OCI-LY7 (cell line): ENCODE measurements at regions not wholly inside any gene's neighbourhood (a gene's known extent, or its start where the extent isn't known, plus 50 kb on each side); places are given as distances from the start of the nearest gene placed in this dataset.

Experiments
- BruUV-seq: library from RNA; stranded (reverse); fragments of 400-500 nt; replicated peaks from 2 replicates; lab custom pipeline; 2021; lab: Mats Ljungman, UMichigan
- CTCF ChIA-PET: fragments of 300-600 bp; sonication (Branson Sonifier 250); formaldehyde crosslinking; loops from one replicate; lab custom pipeline; 2022; ENCODE audit warnings: antibody characterized with exemption; ENCODE audit not compliant: unreplicated experiment; lab: Charles Lee
- POLR2A ChIA-PET: fragments of 300-600 bp; sonication (Branson Sonifier 250); formaldehyde crosslinking; loops from one replicate; lab custom pipeline; 2022; ENCODE audit warnings: antibody characterized with exemption; lab: Charles Lee
- DNase-seq: peaks from one replicate; pipeline ENCODE4 v3.0.0-alpha.2; 2015; ENCODE audit warnings: low spot score
- H2AFZ ChIP-seq: fragments of 200-600 bp; sonication (generic), shearing (Covaris generic); 2 replicates; pipeline ENCODE4 v1.6.1; 2014; ENCODE audit warnings: mild to moderate bottlenecking, antibody characterized with exemption, low read length, moderate library complexity
- H3K27ac ChIP-seq: fragments of 200-600 bp; sonication (generic); 2 replicates; pipeline ENCODE4 v1.5.1; 2014; ENCODE audit warnings: mixed run types, low read depth, mild to moderate bottlenecking, moderate library complexity, low read length, inconsistent platforms; ENCODE audit not compliant: poor library complexity, severe bottlenecking
- H3K36me3 ChIP-seq: fragments of 200-600 bp; sonication (generic); 2 replicates; pipeline ENCODE4 v1.6.1; 2014; ENCODE audit warnings: mild to moderate bottlenecking, antibody characterized with exemption, low read length, moderate library complexity, mixed read lengths; ENCODE audit not compliant: insufficient read depth
- H3K4me1 ChIP-seq: fragments of 200-600 bp; sonication (generic); 2 replicates; pipeline ENCODE4 v1.5.1; 2014; ENCODE audit warnings: mild to moderate bottlenecking, low read length; ENCODE audit not compliant: insufficient read depth, poor library complexity, severe bottlenecking
- H3K4me2 ChIP-seq: fragments of 200-600 bp; sonication (generic); 2 replicates; pipeline ENCODE4 v1.6.1; 2014; ENCODE audit warnings: mild to moderate bottlenecking, low read length
- H3K4me3 ChIP-seq: fragments of 200-600 bp; sonication (generic); 2 replicates; pipeline ENCODE4 v1.5.1; 2014; ENCODE audit warnings: mild to moderate bottlenecking, low read depth, low read length; ENCODE audit not compliant: poor library complexity, severe bottlenecking
- H3K79me2 ChIP-seq: fragments of 200-600 bp; sonication (generic); 2 replicates; pipeline ENCODE4 v1.6.1; 2016; ENCODE audit warnings: low read depth, mild to moderate bottlenecking, low read length, moderate library complexity, mixed read lengths; ENCODE audit not compliant: insufficient read depth
- H3K9me2 ChIP-seq: fragments of 200-600 bp; sonication (generic); 2 replicates; pipeline ENCODE4 v1.6.1; 2016; ENCODE audit warnings: mild to moderate bottlenecking, low read length, mixed read lengths; ENCODE audit not compliant: insufficient read depth
- H3K9me3 ChIP-seq: fragments of 200-600 bp; sonication (generic); 2 replicates; pipeline ENCODE4 v1.6.1; 2014; ENCODE audit warnings: mild to moderate bottlenecking, mixed run types, low read length, mixed read lengths
- H4K20me1 ChIP-seq: fragments of 200-600 bp; sonication (generic); 2 replicates; pipeline ENCODE4 v1.6.1; 2014; ENCODE audit warnings: mild to moderate bottlenecking, antibody characterized with exemption, low read length, moderate library complexity, mixed read lengths; ENCODE audit not compliant: insufficient read depth
- EZH2phosphoT487 ChIP-seq: fragments of 200-600 bp; sonication (generic); IDR thresholded peaks from 2 replicates; pipeline ENCODE4 v1.6.1; 2018; ENCODE audit warnings: low read depth, borderline replicate concordance, mild to moderate bottlenecking, mixed run types, antibody characterized with exemption, low read length, moderate library complexity, mixed read lengths
- intact Hi-C: fragments of 100-400 bp; cut with micrococcal nuclease; formaldehyde crosslinking; loops from one replicate; pipeline ENCODE4 v1.10.0; 2022; ENCODE audit not compliant: unreplicated experiment
- TF ChIP-seq, protein P1 (sequence below): fragments of 200-600 bp; sonication (generic); conservative IDR thresholded peaks from 2 replicates; pipeline ENCODE4 v1.5.1; 2014; ENCODE audit warnings: mild to moderate bottlenecking, antibody characterized with exemption, low read length, moderate library complexity, mixed read lengths

DNA sequence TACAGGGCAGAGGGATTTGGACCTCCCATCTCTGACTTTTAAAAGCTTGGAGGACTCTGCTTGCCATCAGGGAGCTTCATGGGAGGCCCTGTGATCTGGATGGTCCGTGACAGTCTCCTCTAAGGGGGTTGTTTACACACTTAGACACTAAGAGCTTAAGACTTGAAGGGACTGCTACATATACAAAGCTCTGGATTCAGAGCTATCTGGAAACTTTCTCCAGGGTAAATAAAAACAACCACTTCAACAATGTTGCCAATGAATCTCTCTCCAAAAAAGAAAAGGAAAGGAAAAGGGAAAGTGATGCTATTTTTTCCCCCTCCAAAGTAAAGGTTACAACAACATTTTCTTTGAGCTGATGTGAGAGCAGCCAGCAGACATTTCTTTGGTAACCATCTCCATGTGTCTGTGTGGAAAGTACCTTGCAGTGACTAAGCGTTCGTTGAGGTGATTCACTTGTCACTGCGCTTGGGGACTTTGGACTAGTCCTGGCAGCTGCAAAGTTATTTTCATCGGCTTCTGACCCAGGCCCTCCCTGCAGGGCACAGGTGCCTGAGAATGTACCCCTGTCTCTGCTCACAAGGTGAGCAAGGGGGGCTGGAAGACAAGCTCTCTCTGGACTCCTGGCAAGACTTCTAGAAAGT lies 262.1 kb upstream of the KLF4 start:
- no peak for DNase-seq
- no peaks in the 10 kb centered on the region for H3K4me1 ChIP-seq
- POLR2A ChIA-PET = no interaction called here
- H3K79me2 ChIP-seq = no peaks in the 10 kb centered on the region
- TF ChIP-seq, protein P1, sequence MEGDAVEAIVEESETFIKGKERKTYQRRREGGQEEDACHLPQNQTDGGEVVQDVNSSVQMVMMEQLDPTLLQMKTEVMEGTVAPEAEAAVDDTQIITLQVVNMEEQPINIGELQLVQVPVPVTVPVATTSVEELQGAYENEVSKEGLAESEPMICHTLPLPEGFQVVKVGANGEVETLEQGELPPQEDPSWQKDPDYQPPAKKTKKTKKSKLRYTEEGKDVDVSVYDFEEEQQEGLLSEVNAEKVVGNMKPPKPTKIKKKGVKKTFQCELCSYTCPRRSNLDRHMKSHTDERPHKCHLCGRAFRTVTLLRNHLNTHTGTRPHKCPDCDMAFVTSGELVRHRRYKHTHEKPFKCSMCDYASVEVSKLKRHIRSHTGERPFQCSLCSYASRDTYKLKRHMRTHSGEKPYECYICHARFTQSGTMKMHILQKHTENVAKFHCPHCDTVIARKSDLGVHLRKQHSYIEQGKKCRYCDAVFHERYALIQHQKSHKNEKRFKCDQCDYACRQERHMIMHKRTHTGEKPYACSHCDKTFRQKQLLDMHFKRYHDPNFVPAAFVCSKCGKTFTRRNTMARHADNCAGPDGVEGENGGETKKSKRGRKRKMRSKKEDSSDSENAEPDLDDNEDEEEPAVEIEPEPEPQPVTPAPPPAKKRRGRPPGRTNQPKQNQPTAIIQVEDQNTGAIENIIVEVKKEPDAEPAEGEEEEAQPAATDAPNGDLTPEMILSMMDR = no peak
- TF ChIP-seq EZH2phosphoT487 = no peak
- no peak overlapping the region for H3K4me2 ChIP-seq
- H2AFZ ChIP-seq = no peak overlapping the region
- no TSS peak for BruUV-seq
- CTCF ChIA-PET = interaction anchor here (0.6 kb wide), 1 partner anchor 8 kb away, joined by 3 read pairs; no protein-coding TSS in a partner anchor
- no peaks in the 10 kb centered on the region for H3K9me3 ChIP-seq
- H4K20me1 ChIP-seq = no peaks in the 10 kb centered on the region
- intact Hi-C loops = no loop called here
- H3K4me3 ChIP-seq = no peak overlapping the region
- no peaks in the 10 kb centered on the region for H3K9me2 ChIP-seq
- no peak overlapping the region for H3K27ac ChIP-seq
- no peaks in the 10 kb centered on the region for H3K36me3 ChIP-seq

DNA sequence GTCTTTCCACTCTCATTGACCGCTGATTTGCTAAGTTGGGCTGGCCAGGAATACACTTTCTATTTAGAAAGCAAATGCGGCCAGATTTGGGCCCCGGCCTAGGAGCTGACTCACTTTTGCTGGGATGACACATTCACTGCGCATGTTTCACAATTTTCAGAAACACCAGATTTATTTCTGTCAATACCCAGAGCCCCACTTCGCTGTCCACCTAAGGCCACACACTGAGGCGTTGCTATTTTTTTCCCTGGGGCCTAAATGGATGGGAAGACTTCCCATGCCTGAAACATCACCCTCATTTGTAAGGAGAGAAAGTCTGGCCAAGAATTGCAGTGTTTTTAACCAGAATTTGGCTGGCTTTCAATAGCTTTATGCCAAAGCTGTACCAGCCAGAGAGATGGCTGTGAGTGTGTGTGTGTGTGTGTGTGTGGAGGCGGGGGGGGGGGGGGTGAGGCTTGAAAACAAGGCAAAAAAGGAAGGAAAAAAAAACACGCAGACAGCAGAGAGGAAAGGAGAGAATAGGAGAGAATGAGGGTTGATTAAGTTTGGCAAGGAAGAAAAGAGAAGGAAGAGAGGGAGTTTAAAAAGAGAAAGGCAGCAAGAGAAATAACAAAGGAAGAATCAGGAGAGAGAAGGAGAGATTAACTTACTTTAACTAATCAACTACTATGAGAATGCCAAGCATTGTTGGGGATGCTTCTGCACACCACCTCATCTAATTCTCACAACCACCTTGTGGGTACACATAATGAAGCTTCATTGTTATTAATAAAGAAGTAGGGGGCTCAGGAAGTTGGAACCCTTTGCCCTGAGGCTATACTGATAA lies 261.4 kb upstream of the KLF4 start:
- H4K20me1 ChIP-seq = no peaks in the 10 kb centered on the region
- no peaks in the 10 kb centered on the region for H3K9me3 ChIP-seq
- H2AFZ ChIP-seq = no peak overlapping the region
- intact Hi-C loops = no loop called here
- no peak overlapping the region for H3K4me3 ChIP-seq
- H3K4me1 ChIP-seq = no peaks in the 10 kb centered on the region
- no peaks in the 10 kb centered on the region for H3K36me3 ChIP-seq
- ChIA-PET POLR2A (no interaction called here), CTCF (interaction anchor here (0.6 kb wide), 1 partner anchor 9 kb away, joined by 3 read pairs; no protein-coding TSS in a partner anchor)
- no peak overlapping the region for H3K27ac ChIP-seq
- no peak for DNase-seq
- no peaks in the 10 kb centered on the region for H3K79me2 ChIP-seq
- no TSS peak for BruUV-seq
- TF ChIP-seq EZH2phosphoT487 = no peak
- TF ChIP-seq, protein P1 = no peak
- H3K4me2 ChIP-seq = no peak overlapping the region
- no peaks in the 10 kb centered on the region for H3K9me2 ChIP-seq
